MCF 10A (cell line): ENCODE measurements at regions not wholly inside any gene's neighbourhood (a gene's known extent, or its start where the extent isn't known, plus 50 kb on each side); places are given as distances from the start of the nearest gene placed in this dataset.

Experiments used
- BruUV-seq: library from RNA; stranded (reverse); fragments of 400-500 nt; replicated peaks from 2 replicates; lab custom pipeline; 2021; lab: Mats Ljungman, UMichigan
- CTCF ChIA-PET: fragments of 300-600 bp; sonication (Branson Sonifier 250); formaldehyde crosslinking; extraction: SDS; loops from one replicate; lab custom pipeline; 2021; ENCODE audit warnings: antibody characterized with exemption, inconsistent platforms; lab: Yijun Ruan, JAX
- POLR2A ChIA-PET: fragments of 300-600, 350-650 bp; sonication (Branson Sonifier 250); formaldehyde crosslinking; extraction: SDS; loops from one replicate; lab custom pipeline; 2020; ENCODE audit warnings: antibody characterized with exemption, inconsistent platforms; lab: Yijun Ruan, JAX
- DNase-seq: peaks from one replicate; pipeline ENCODE4 v3.0.0-alpha.2; 2018; ENCODE audit not compliant: unreplicated experiment
- H3K27ac Mint-ChIP-seq: one replicate; pipeline ENCODE4 v1.8.0; 2022; ENCODE audit warnings: mild to moderate bottlenecking, low read depth, mixed read lengths; ENCODE audit not compliant: unreplicated experiment
- H3K27me3 Mint-ChIP-seq: one replicate; pipeline ENCODE4 v1.8.0; 2022; ENCODE audit warnings: mixed read lengths; ENCODE audit not compliant: insufficient read depth, unreplicated experiment
- H3K36me3 Mint-ChIP-seq: one replicate; pipeline ENCODE4 v1.8.0; 2022; ENCODE audit warnings: mild to moderate bottlenecking, moderate library complexity, mixed read lengths; ENCODE audit not compliant: insufficient read depth, unreplicated experiment
- H3K4me1 Mint-ChIP-seq: one replicate; pipeline ENCODE4 v1.8.0; 2022; ENCODE audit warnings: mixed read lengths; ENCODE audit not compliant: insufficient read depth, unreplicated experiment
- H3K4me3 Mint-ChIP-seq: one replicate; pipeline ENCODE4 v1.8.0; 2022; ENCODE audit warnings: mild to moderate bottlenecking, moderate library complexity, mixed read lengths; ENCODE audit not compliant: unreplicated experiment
- H3K9me3 Mint-ChIP-seq: one replicate; pipeline ENCODE4 v1.8.0; 2022; ENCODE audit warnings: mixed read lengths; ENCODE audit not compliant: unreplicated experiment
- intact Hi-C: fragments of 100-400 bp; cut with micrococcal nuclease; formaldehyde crosslinking; loops from 2 replicates; pipeline ENCODE4 v1.14.1; 2022
- TF ChIP-seq, protein P1 (sequence below): fragments of 200-600 bp; IDR thresholded peaks from one replicate; pipeline ENCODE4 v1.8.0; 2022; ENCODE audit warnings: antibody characterized with exemption, mild to moderate bottlenecking; ENCODE audit not compliant: unreplicated experiment

DNA sequence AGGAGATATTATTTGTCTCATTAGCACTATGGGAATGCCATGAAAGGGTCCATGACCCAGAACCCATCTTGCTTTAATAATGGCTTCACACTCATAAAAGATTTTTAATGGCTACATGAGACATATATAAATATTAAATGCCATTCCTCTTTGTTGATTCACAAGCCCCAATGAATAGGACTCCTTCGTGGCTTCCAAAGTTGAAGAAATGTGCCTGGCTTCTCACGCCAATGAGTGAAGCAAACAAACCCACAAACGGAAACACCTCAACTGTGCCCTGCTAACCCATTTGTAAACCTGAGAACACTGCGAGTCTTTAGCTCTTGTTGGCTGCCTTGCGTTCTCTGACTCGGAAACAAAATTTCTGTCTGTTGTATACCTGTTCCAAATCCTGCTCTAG is 381.7 kb upstream of the DDHD1 start:
- Mint-ChIP-seq H3K27ac (no peak overlapping the region), H3K4me1 (peaks cover 13% of the 10 kb centered on the region), H3K27me3 (no peaks in the 10 kb centered on the region), H3K9me3 (no peaks in the 10 kb centered on the region), H3K36me3 (no peaks in the 10 kb centered on the region), H3K4me3 (no peak overlapping the region)
- no peak for DNase-seq
- POLR2A ChIA-PET: interaction anchor here (0.7 kb wide), 1 partner anchor 636 kb away, joined by 3 read pairs; no protein-coding TSS in a partner anchor
- intact Hi-C loops: loop anchor here (10.0 kb wide), 1 partner anchor 390 kb away; no protein-coding TSS in a partner anchor
- CTCF ChIA-PET: interaction anchor here (0.6 to 1.0 kb wide), 2 partner anchors 12 to 858 kb away, joined by 3 read pairs; no protein-coding TSS in a partner anchor
- BruUV-seq: no TSS peak
- TF ChIP-seq, protein P1, sequence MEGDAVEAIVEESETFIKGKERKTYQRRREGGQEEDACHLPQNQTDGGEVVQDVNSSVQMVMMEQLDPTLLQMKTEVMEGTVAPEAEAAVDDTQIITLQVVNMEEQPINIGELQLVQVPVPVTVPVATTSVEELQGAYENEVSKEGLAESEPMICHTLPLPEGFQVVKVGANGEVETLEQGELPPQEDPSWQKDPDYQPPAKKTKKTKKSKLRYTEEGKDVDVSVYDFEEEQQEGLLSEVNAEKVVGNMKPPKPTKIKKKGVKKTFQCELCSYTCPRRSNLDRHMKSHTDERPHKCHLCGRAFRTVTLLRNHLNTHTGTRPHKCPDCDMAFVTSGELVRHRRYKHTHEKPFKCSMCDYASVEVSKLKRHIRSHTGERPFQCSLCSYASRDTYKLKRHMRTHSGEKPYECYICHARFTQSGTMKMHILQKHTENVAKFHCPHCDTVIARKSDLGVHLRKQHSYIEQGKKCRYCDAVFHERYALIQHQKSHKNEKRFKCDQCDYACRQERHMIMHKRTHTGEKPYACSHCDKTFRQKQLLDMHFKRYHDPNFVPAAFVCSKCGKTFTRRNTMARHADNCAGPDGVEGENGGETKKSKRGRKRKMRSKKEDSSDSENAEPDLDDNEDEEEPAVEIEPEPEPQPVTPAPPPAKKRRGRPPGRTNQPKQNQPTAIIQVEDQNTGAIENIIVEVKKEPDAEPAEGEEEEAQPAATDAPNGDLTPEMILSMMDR: no peak

DNA sequence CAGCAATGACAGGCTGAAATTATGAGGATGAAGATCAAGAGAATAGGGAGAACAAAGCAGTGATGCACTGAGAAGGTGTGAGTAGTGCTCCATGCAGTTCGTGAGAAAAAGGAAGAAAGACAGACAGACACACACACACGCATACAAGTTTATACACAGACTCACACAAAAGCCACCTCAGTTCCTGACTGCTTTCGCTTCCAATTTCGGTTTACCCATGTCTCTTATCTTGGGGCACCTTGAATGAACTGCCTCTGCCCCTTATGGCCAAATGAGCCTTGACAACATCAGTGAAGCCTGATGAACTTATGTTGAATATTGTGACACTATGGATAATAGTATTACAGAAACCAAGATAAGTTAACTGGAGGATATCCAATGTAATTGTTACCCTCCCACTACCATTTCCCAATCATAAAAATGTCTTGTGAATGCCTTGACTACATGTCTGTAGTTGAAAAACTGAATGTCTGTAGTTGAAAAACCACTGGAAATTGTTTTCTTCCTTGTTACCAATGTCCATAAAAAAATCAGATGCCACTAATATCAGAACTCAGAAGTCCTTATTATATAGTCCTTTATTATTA is 380.4 kb upstream of the DDHD1 start:
- TF ChIP-seq, protein P1: no peak
- CTCF ChIA-PET: interaction anchor here (0.7 to 0.8 kb wide), 2 partner anchors 642 kb away, joined by 3 read pairs; no protein-coding TSS in a partner anchor
- POLR2A ChIA-PET: interaction anchor here (0.6 kb wide), 1 partner anchor 634 kb away, joined by 3 read pairs; no protein-coding TSS in a partner anchor
- Mint-ChIP-seq H3K36me3 (no peaks in the 10 kb centered on the region), H3K27ac (no peak overlapping the region), H3K4me3 (no peak overlapping the region), H3K4me1 (peaks cover 7% of the 10 kb centered on the region), H3K27me3 (no peaks in the 10 kb centered on the region), H3K9me3 (no peaks in the 10 kb centered on the region)
- DNase-seq: no peak
- intact Hi-C loops: loop anchor here (10.0 kb wide), 1 partner anchor 391 kb away; no protein-coding TSS in a partner anchor
- no TSS peak for BruUV-seq

DNA sequence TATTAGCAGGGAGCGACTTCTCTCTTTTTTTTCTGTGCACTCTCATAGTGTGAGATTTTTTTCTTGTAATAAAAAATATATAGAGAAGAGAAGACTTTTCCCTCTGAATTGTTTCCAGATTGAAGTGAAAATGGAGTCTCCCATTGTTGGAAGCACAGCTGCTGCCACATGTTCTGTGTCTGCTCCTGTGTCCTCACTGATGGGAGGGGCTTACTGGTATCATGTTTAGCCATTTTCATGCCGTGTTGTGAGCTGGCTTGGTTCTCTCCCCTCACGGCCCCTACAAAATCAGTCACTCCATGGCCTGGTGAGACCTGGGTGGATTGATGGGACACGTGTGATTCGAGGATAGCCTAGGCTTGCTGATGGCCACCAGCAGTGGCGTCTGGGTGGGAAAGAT is 379.7 kb upstream of the DDHD1 start:
- intact Hi-C loops: loop anchor here (10.0 kb wide), 1 partner anchor 392 kb away; no protein-coding TSS in a partner anchor
- no peak for DNase-seq
- no TSS peak for BruUV-seq
- Mint-ChIP-seq H3K36me3 (no peaks in the 10 kb centered on the region), H3K4me3 (no peak overlapping the region), H3K27me3 (no peaks in the 10 kb centered on the region), H3K27ac (no peak overlapping the region), H3K4me1 (peaks cover 7% of the 10 kb centered on the region), H3K9me3 (no peaks in the 10 kb centered on the region)
- ChIA-PET CTCF (interaction anchor here (0.7 to 1.7 kb wide), 4 partner anchors 101 to 908 kb away, joined by 3 to 8 read pairs (median 5); no protein-coding TSS in a partner anchor), POLR2A (interaction anchor here (0.5 to 0.6 kb wide), 2 partner anchors 116 to 635 kb away, joined by 3 read pairs; no protein-coding TSS in a partner anchor)
- TF ChIP-seq, protein P1: no peak

DNA sequence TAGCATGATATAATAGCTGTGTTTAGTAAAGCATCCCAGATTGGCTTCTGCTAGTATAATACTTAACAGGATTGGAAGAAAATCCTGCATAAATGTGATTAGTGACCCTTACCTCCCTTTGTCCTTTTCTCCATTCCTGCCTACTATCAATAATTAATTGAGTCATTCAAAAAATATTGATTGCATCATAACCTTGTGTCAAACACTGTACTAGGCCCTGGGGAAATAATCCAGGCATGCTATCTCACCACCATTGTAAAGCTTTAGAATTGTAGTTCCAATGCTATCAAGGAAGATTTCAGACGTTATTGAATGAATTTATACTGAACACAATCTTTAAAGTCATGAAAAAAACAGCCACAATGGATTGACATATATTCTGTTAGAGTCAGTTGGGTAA is 378.6 kb upstream of the DDHD1 start:
- Mint-ChIP-seq H3K27ac (no peak overlapping the region), H3K36me3 (no peaks in the 10 kb centered on the region), H3K9me3 (no peaks in the 10 kb centered on the region), H3K4me1 (peaks cover 7% of the 10 kb centered on the region), H3K4me3 (no peak overlapping the region), H3K27me3 (no peaks in the 10 kb centered on the region)
- CTCF ChIA-PET: interaction anchor here (0.5 to 1.9 kb wide), 6 partner anchors 8 to 942 kb away, joined by 3 to 10 read pairs (median 4); no protein-coding TSS in a partner anchor
- BruUV-seq: no TSS peak
- no peak for DNase-seq
- POLR2A ChIA-PET: interaction anchor here (0.5 to 1.5 kb wide), 3 partner anchors 21 to 1378 kb away, joined by 3 to 4 read pairs (median 3); no protein-coding TSS in a partner anchor
- TF ChIP-seq, protein P1: no peak
- intact Hi-C loops: loop anchor here (10.0 kb wide), 1 partner anchor 393 kb away; no protein-coding TSS in a partner anchor
